Upper lobe of right lung (tissue), 1 donor: ENCODE measurements at regions not wholly inside any gene's neighbourhood (a gene's known extent, or its start where the extent isn't known, plus 50 kb on each side); places are given as distances from the start of the nearest gene placed in this dataset.

ENCODE experiments used
- ATAC-seq: fragments of 200-7000 bp; cut with Tn5 transposase; one replicate; pipeline ENCODE4 v1.9.1; 2020; ENCODE audit warnings: mild to moderate bottlenecking, moderate library complexity
- DNase-seq: peaks from one replicate; pipeline ENCODE4 v3.0.0-alpha.2; 2020
- H3K27ac ChIP-seq: fragments of 200-600 bp; one replicate; pipeline ENCODE4 v1.8.0; 2022
- H3K27me3 ChIP-seq: fragments of 200-600 bp; one replicate; pipeline ENCODE4 v1.8.0; 2022; ENCODE audit warnings: mild to moderate bottlenecking
- H3K36me3 ChIP-seq: fragments of 200-600 bp; one replicate; pipeline ENCODE4 v1.8.0; 2022
- H3K4me1 ChIP-seq: fragments of 200-600 bp; one replicate; pipeline ENCODE4 v1.8.0; 2022
- H3K4me3 ChIP-seq: fragments of 200-600 bp; one replicate; pipeline ENCODE4 v1.8.0; 2022; ENCODE audit warnings: mild to moderate bottlenecking
- H3K9me3 ChIP-seq: fragments of 200-600 bp; one replicate; pipeline ENCODE4 v1.8.0; 2022
- CTCF ChIP-seq: fragments of 200-600 bp; IDR thresholded peaks from one replicate; pipeline ENCODE4 v1.8.0; 2022; ENCODE audit warnings: antibody characterized with exemption
- intact Hi-C: fragments of 100-400 bp; cut with DNase I; formaldehyde crosslinking; loops from one replicate; pipeline ENCODE4 v1.11.0; 2022
- donor health status: DM: no; HTN: yes; CAD: no; lungs with severe emphysema.

GRCh38 chr20:40602381-40602780 lies 86.7 kb downstream of the MAFB start:
- H3K4me1 ChIP-seq: no peaks in the 10 kb centered on the region
- H3K27ac ChIP-seq: no peak overlapping the region
- DNase-seq (no peak), ATAC-seq (no peak)
- no peaks in the 10 kb centered on the region for H3K27me3 ChIP-seq
- H3K36me3 ChIP-seq: no peaks in the 10 kb centered on the region
- intact Hi-C loops: no loop called here
- no peak overlapping the region for H3K4me3 ChIP-seq
- no peak for TF ChIP-seq CTCF
- H3K9me3 ChIP-seq: peaks cover 10% of the 10 kb centered on the region

GRCh38 chr20:40600441-40601219 lies 88.4 kb downstream of the MAFB start:
- H3K27me3 ChIP-seq: no peaks in the 10 kb centered on the region
- intact Hi-C loops: no loop called here
- no peak for ATAC-seq

GRCh38 chr20:40599987-40600386 lies 89.0 kb downstream of the MAFB start:
- H3K27me3 ChIP-seq: no peaks in the 10 kb centered on the region
- no peaks in the 10 kb centered on the region for H3K36me3 ChIP-seq
- DNase-seq (no peak), ATAC-seq (no peak)
- H3K4me3 ChIP-seq: no peak overlapping the region
- H3K27ac ChIP-seq: no peak overlapping the region
- no peak for TF ChIP-seq CTCF
- intact Hi-C loops: no loop called here
- H3K9me3 ChIP-seq: peaks cover 10% of the 10 kb centered on the region
- H3K4me1 ChIP-seq: no peaks in the 10 kb centered on the region

More at GRCh38 chr20:40600441-40601219, 88.4 kb downstream of the MAFB start:
- TF ChIP-seq CTCF: no peak
- Histone ChIP-seq H3K27ac (no peak overlapping the region), H3K4me3 (no peak overlapping the region), H3K9me3 (peaks cover 10% of the 10 kb centered on the region), H3K4me1 (no peaks in the 10 kb centered on the region), H3K36me3 (no peaks in the 10 kb centered on the region)
- DNase-seq: no peak

- H3K36me3 ChIP-seq: no peaks in the 10 kb centered on the region
- intact Hi-C loops: no loop called here
- no peak for TF ChIP-seq CTCF
- no peak overlapping the region for H3K4me3 ChIP-seq
- H3K27me3 ChIP-seq: no peaks in the 10 kb centered on the region
- ATAC-seq (peak; percentile 43), DNase-seq (no peak)
- H3K4me1 ChIP-seq: no peaks in the 10 kb centered on the region
- H3K27ac ChIP-seq: no peak overlapping the region
- H3K9me3 ChIP-seq: no peaks in the 10 kb centered on the region
These were observed 96.1 kb downstream of the MAFB start for GRCh38 chr20:40592941-40593340.

- H3K36me3 ChIP-seq: no peaks in the 10 kb centered on the region
- TF ChIP-seq CTCF: no peak
- DNase-seq: no peak
- intact Hi-C loops: no loop called here
- H3K4me1 ChIP-seq: no peaks in the 10 kb centered on the region
- H3K27ac ChIP-seq: no peak overlapping the region
- H3K27me3 ChIP-seq: no peaks in the 10 kb centered on the region
- H3K4me3 ChIP-seq: no peak overlapping the region
- no peak for ATAC-seq
- H3K9me3 ChIP-seq: no peaks in the 10 kb centered on the region
These were observed 97.5 kb downstream of the MAFB start for GRCh38 chr20:40591536-40591935.

- no peak for TF ChIP-seq CTCF
- Histone ChIP-seq H3K4me1 (no peaks in the 10 kb centered on the region), H3K27ac (no peak overlapping the region), H3K27me3 (no peaks in the 10 kb centered on the region), H3K4me3 (no peak overlapping the region), H3K36me3 (no peaks in the 10 kb centered on the region), H3K9me3 (no peaks in the 10 kb centered on the region)
- no peak for DNase-seq
- no peak for ATAC-seq
- intact Hi-C loops: no loop called here
These were observed 97.9 kb downstream of the MAFB start for GRCh38 chr20:40591119-40591518.
